GM23338 (cell line): ENCODE measurements at regions not wholly inside any gene's neighbourhood (a gene's known extent, or its start where the extent isn't known, plus 50 kb on each side); places are given as distances from the start of the nearest gene placed in this dataset.

Source experiments
- CREB1 ChIP-seq: fragments of 250-450 bp; sonication (Bioruptor Pico); IDR thresholded peaks from 2 replicates; pipeline ENCODE4 v1.5.0; 2020; ENCODE audit warnings: low read depth, mild to moderate bottlenecking, moderate library complexity
- CTCF ChIP-seq, 2 experiments: fragments of 200-600 bp in 1 of 2; sonication (generic) in 1 of 2; conservative IDR thresholded peaks; 2 replicates each; pipeline versions ENCODE4 v1.5.1 to v1.6.1; 2016 to 2017; ENCODE audit warnings: antibody characterized with exemption in 2 of 2, low read depth in 2 of 2, mild to moderate bottlenecking in 2 of 2, moderate library complexity in 1 of 2
- EZH2 ChIP-seq: fragments of 200-600 bp; sonication (generic); IDR thresholded peaks from one replicate; pipeline ENCODE4 v1.8.0; 2017; ENCODE audit warnings: antibody characterized with exemption, mild to moderate bottlenecking, low read depth; ENCODE audit not compliant: unreplicated experiment
- EZH2phosphoT487 ChIP-seq: fragments of 200-600 bp; sonication (generic); IDR thresholded peaks from one replicate; pipeline ENCODE4 v1.8.1; 2018; ENCODE audit warnings: antibody characterized with exemption; ENCODE audit not compliant: unreplicated experiment
- JUNB ChIP-seq: IDR thresholded peaks from one replicate; pipeline ENCODE4 v1.6.1; 2016; ENCODE audit warnings: antibody characterized with exemption; ENCODE audit not compliant: unreplicated experiment
- POLR2AphosphoS5 ChIP-seq: IDR thresholded peaks from 2 replicates; pipeline ENCODE4 v1.6.1; 2016; ENCODE audit warnings: antibody characterized with exemption, low read depth
- STAT1 ChIP-seq: IDR thresholded peaks from one replicate; pipeline ENCODE4 v1.6.1; 2016; ENCODE audit warnings: antibody characterized with exemption; ENCODE audit not compliant: unreplicated experiment
- ZNF462 ChIP-seq: fragments of 250-450 bp; sonication (Bioruptor Pico); IDR thresholded peaks from 2 replicates; pipeline ENCODE4 v1.5.0; 2020; ENCODE audit warnings: mild to moderate bottlenecking, moderate library complexity

GRCh38 chr2:172674968-172675303, 60.7 kb upstream of the RAPGEF4 start:
- no peak for TF ChIP-seq EZH2phosphoT487
- peak in 1 of 2 experiments; percentile 21; a peak in 1 of 4 replicates for TF ChIP-seq CTCF (conservative IDR thresholded peaks at IDR 0.05; ENCODE audit: low read depth in 2 of 2)
- no peak for TF ChIP-seq JUNB
- no peak for TF ChIP-seq POLR2AphosphoS5
- TF ChIP-seq CREB1 (CRISPR knock-in tag) = no peak
- TF ChIP-seq EZH2 = no peak
- no peak for TF ChIP-seq ZNF462 (CRISPR knock-in tag)
- no peak for TF ChIP-seq STAT1
